Myocyte (in vitro differentiated cells): ENCODE measurements at regions not wholly inside any gene's neighbourhood (a gene's known extent, or its start where the extent isn't known, plus 50 kb on each side); places are given as distances from the start of the nearest gene placed in this dataset.

ENCODE experiments used
- DNase-seq: peaks from one replicate; pipeline ENCODE4 v3.0.0-alpha.2; 2012; ENCODE audit warnings: low read depth

GRCh38 chr5:23001120-23001519 lies 148.0 kb upstream of the CDH12 start:
- DNase-seq = no peak

DNA sequence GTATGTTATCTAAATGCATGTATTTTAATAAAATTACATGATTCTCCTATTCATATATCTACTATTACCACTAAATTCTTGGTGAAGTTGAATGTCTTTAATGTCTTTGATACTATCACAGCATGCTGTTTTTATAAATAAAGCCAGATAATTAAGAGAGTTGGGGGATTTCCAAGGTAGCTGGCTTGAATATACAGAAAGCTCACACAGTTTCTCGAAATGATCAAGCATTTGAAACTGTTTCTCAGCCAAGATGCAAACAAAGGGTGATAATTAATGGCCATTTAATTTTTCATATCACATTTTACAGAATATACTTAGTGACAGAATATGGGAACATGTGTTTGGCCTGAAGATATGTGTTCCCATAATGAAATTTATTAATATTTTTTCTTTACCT lies 145.6 kb upstream of the CDH12 start:
- no peak for DNase-seq

DNA sequence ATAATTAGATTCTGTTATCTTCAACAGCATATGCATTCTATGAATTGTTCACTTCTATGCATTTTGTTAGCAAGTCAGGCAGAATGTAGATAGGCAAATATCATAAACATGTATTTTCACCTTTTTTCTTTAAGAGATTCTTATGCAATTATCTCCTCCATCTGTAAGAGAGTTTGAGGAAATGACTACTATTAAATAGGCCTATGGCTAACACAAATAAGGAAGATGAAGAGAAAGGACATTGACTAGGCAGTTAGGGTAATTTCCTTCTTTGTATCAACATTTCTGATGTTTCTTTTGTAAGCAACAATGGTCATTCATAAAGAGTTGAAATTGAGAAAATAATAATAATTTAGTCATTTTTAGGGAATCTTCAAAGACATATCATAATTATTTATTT lies 145.2 kb upstream of the CDH12 start:
- no peak for DNase-seq

DNA sequence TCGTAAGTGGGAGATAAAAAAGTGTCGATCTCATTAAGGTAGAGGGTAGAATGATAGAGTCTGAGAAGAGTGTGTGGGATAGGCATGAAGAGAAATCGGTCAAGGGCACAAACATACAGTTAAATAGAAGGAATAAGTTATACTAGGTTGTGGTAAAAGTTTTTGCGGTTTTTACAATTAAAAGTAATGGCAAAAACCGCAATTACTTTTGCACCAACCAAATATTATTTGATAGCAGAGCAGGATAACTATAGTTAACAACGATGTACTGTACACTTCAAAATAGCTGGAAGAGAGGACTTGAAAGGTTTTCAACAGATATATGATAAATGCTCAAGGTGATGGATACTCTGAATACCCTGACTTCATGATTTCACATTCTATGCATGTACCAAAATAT lies 135.8 kb upstream of the CDH12 start:
- no peak for DNase-seq

DNA sequence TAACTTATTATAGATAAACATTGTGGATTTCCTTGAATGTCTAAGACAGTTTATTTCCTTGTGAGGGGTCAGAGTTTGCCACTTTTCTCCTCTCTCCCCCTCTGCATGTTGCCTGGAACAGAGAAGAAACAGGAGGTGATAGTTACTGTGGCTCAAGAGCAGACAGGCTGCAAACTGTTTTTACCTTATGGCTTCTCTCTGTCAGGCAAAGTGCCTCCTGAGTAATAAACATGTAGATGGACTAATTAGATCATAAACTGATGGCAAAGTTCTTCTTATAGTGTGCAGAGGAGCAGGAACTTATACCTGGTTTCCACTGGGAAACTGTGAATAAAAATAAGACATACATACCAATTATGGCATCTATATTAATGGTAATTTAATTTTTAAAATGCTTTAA lies 133.1 kb upstream of the CDH12 start:
- no peak for DNase-seq

GRCh38 chr5:22985446-22985845 lies 132.3 kb upstream of the CDH12 start:
- no peak for DNase-seq

- no peak for DNase-seq
Observed at GRCh38 chr5:22970956-22971618, 117.9 kb upstream of the CDH12 start.

- no peak for DNase-seq
Observed at GRCh38 chr5:22970491-22970890, 117.3 kb upstream of the CDH12 start.

DNA sequence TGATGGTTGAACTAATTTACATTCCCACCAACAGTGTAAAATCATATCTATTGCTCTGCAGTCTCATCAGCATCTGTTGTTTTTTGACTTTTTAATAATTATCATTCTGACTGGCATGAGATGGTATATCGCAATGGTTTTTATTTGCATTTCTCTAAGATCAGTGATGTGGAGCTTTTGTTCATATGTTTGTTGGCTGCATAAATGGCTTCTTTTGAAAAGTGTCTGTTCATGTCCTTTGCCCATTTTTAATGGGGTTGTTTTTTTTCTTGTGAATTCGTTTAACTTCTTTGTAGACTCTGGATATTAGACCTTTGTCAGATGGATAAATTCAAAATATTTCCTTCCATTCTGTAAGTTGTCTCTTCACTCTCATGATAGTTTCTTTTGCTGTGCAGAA lies 115.2 kb upstream of the CDH12 start:
- no peak for DNase-seq

GRCh38 chr5:22965960-22966359 lies 112.8 kb upstream of the CDH12 start:
- no peak for DNase-seq

GRCh38 chr5:22964632-22965031 lies 111.5 kb upstream of the CDH12 start:
- DNase-seq = no peak

DNA sequence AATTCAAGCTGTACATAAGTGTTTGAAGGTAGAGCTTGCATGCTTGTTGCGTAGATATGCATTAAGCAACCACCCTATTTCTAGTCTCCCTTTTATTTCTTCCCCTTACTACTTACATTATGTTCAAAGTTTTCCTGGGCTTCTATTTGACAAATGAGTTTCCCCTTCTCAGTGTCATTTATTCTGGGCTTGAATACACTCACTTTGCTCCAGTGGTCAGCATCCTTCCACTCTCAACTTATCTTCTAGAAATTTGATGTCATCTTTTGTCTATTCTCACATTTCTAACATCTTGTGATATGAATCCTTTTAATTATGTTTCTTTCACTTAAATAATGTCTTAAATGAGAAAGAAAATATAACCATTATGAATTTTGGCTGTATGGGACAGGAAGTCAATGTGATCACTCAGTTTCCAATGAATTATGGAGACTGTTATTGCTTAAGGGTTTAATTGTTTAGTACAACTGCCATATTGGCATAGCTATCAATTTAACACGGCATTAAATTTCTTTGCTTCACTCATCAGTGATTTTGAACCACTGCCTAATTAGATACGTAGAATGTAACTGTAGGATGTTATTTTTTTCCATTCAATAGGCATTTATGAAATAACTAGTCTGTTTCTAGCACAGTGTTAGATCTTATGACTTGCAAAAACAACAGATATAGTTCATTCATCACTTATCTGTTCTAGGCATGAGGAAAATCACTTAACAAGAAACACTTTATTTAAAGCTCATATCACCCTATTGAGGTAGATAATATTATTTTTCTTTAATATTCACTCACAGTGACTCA lies 105.5 kb upstream of the CDH12 start:
- DNase-seq = no peak

GRCh38 chr5:22947921-22948320 lies 94.8 kb upstream of the CDH12 start:
- no peak for DNase-seq

DNA sequence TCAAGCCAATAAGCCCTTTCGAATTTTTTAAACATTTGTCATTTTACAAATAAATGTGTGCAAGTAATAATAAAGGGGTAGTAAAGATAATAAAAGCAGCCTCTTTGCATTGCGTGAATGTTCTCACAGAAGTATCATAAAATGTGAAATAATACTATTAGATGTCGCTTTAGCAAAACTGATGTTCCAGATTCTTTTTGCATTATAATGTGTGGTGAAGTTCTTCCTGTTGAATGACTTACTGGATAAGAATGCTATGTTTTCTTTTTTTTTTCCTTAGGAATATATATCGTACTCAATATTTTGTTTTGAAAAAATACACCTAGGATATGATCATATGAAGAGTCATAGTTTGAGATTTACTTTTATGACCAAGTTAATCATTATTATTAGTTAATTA lies 85.2 kb upstream of the CDH12 start:
- no peak for DNase-seq

DNA sequence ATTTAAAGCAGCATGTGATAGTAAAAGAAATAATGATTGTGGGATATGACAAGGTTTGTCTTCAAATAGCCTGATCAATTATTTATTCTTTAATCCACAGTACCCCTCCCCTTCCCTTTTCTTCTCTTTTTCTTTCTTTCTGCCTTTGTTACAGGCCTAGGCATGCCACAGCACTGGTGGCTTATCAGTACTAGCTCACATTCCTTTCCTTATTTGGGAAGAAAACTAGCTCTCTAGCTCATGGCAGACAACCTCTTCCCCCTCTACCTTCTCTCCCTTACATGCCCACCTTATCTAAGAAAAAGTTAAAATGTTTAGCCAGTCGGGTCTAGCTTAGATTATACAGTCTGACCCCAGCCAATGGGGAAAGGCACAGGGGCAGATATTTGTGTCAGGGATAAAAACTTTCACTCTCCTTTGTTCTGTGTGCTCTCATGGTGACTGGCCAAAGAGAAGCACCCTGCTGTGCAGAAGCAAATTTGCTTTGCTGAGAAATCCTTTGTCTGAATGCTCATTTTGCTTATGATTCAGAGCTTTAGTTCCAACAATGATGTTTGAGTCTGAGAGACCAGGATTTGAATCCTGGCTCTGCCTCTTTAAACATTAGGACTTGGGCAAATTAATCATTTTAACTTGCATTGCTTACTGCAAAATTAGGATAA lies 75.8 kb upstream of the CDH12 start:
- DNase-seq = no peak

DNA sequence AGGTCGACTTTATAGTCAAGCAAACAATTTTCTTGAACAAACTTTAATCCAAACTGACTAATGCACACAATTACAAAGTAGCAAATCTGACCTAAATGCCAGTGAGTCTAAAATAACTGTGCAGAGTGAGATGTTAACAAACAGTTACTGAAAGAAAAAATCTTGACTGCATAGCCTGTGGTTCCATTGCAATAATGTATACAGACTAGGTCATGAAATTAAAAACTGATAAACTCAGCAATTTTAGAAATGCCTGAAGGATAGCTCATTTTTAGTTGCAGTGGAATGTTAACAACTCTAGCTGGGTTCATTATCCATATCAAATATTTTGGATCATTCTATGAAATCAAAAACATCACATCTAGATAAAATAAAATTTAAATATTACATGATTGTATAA lies 73.4 kb upstream of the CDH12 start:
- no peak for DNase-seq

GRCh38 chr5:22918511-22918910 lies 65.4 kb upstream of the CDH12 start:
- DNase-seq = no peak

GRCh38 chr5:22916393-22916792 lies 63.2 kb upstream of the CDH12 start:
- no peak for DNase-seq

DNA sequence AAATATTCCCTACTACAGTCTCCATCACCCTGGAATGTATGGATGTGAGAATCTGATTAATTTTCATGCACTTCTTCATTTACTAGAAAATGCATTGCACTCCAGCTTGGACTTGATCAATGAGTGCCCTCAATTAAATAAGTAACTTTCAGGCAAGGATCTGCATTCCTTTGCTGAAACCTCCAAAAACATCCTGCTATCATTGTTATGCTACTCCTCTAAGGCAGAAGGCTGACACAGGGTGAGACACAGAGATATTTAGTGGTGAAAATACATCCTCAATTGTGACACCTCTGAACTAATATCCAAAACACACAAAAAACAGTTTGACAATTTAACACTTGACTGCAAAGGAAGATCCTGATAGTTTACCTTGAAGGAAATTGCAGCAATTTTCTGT lies 57.9 kb upstream of the CDH12 start:
- no peak for DNase-seq

GRCh38 chr5:22910523-22910922 lies 57.4 kb upstream of the CDH12 start:
- no peak for DNase-seq

- no peak for DNase-seq
Observed at GRCh38 chr5:22908586-22908985, 55.4 kb upstream of the CDH12 start.

DNA sequence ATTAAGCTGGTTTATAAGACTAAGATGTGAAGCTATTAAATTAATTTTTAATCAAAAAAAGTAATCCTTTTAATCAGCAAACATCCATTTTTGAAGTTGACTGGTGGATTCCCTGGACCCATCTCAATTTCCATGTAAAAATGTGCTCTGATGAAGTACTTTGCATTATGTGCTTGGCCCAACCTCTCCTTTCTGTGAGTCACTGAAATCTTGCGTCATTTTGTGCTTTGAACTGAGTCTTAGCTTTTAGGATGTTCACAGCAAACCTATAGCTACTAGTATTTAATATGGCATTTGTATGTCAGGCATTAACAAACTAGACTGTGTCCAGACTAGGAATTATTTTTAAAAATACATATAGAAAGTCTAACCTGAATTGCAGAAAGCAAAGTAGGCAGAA lies 55.0 kb upstream of the CDH12 start:
- DNase-seq = no peak
